SKM-1 treated with dmso at 0.1 percent for 144 hours (cell line): ENCODE measurements at regions not wholly inside any gene's neighbourhood (a gene's known extent, or its start where the extent isn't known, plus 50 kb on each side); places are given as distances from the start of the nearest gene placed in this dataset.

Experiments used
- DNase-seq: peaks from one replicate; lab custom pipeline; 2025; ENCODE audit not compliant: unreplicated experiment; lab: John Stamatoyannopoulos, UW

DNA sequence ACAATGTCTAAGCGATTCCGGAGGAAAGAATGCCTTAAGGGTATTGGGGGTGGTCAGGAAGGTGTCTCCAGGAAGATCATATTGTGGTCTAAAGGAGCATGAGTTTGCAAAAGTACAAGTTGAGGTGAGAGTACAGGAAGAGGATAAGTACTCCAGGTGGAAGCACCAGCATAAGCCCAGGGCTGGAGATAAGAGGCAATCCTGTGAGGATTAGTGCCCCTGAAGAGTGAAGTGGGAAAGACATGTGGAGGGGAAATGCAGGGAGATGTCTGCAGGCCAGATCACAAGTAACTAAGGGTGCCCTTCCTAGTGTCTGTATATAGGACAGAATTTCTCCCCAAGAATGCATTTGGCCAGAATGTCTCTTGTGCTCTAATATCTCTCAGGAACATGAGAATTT, 188.3 kb upstream of the DPT start:
- no peak for DNase-seq

DNA sequence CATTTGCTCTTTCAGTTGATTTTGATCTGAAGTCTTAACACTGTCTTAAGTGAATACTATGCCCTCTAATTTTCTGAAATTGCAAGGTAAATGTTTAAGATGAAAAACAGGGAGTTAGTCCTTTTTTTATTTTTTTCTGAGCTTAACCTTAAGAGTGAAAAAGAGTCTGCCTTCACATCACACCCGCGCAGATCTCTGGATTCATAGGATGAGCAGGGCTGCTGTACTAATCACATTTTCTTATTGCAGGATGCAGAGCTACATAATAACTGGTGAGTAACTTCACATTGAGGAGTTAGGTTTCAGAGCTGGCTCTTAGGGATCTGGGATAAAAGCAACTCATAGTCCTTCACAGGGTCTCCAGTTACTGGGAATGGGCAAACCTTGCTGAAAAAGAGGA, 188.7 kb upstream of the ATP1B1 start:
- no peak for DNase-seq

DNA sequence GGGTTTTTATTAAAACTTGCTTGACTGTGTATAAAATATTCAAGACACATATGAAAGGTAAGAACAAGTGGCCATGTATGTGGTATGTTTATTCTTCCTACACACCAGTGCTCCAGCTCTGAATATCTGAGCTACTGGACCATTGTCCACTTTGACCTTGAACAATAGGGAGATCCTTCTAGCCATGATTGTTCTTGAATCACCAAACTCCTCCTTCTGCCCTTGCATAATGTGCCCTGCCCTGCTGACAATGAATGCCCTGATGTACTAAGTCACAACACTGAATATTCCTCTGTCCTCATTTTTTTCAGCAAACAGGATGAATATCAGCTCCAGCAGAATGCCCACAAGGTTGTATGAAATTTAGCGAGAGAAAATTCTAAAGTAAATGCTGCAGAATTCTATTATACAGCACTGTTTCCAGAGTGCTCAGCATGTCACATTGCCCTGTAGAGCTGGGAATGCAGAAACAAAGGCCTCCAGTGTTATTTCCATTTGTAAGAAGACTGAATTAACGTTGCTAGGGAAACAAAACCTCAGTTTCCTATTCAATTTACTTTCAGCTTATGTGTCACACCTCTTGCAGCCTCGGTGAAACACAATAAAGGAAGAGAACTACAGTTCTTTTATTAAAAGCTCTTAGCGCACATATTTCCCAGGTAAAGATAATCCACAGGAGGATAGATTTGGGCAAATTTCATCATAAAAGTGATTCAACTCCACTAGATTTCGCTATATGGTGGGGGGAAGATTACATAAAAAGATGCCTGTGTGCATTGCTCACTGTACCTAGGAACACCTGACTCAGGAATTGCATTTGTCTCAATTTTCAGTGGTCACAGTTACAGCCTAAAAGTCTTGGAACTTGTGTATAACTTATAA, 187.4 kb upstream of the ATP1B1 start:
- no peak for DNase-seq

DNA sequence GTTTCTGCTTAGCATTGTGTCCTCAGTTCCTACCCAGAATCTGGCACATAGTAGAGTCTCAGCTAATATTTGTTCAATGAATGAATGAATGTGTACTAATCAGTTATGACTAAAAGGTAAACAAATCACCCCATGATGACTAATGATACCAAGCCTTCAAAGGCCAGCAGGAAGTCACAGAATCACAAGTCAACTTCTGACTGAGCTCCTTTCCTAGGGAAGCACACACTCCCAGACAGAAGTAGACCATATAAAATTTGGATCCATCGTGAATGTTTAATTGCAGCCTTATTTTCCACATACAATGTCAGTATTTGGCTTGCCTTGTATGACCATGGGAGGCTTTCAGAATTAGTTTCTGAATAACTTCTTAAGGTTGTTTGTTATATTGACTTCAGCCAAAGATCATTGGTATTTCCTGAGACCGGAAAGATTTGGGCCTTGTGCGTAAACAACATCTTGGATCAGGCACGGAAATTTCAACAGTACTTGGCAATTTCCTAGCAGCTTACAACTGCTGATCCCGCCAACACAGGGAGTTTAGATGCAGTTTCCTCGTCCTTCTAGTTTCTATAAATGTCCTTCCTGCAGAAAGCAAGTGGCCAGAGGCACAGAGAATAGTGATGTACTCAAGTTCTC, 185.9 kb upstream of the ATP1B1 start:
- DNase-seq = no peak

DNA sequence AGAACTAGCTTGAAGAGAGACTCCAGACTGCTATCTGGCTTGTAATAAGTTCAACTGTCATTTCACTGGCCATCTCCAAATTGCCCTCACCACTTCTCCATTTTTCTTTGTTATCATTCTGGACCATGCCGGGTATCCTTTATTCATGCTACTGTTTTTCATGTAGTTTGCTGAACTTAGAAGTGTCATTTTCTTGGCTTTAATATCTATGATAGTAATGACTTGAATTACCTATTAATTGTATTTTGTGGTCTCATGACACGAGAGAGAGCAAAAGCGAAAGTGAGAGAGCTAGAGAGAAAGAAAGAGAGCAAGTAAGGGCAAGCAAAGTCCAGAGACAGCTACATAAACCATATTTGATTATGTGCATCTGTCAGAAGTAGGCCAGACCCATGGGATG, 184.9 kb upstream of the ATP1B1 start:
- no peak for DNase-seq

DNA sequence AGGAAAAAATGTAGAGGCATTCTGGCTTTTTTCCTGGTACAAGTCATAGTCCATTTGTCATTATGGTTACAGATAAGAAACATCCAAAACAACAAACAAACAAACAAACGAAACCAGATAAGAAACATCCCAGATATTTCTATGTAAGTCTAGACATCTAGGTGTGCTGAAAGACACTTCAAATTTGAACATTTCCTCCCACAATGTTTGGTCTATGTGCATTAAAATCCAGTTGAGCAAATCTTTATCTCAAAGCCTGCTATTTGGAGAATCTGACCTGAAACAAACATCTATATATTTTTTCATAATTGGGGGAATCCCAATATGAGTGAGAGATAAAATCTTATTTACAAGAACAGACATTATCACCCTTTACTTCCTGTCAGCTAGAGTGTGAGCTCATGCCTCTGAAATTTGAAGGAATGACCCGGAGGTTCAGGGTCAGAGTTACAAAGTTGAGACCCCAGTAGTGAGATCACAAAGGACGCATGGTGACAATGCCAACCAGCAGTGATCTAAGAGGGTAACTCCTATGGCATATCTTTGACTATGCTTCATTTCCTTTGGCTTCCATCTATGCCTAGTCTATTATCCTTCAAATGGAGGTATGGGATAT, 182.9 kb upstream of the ATP1B1 start:
- no peak for DNase-seq

DNA sequence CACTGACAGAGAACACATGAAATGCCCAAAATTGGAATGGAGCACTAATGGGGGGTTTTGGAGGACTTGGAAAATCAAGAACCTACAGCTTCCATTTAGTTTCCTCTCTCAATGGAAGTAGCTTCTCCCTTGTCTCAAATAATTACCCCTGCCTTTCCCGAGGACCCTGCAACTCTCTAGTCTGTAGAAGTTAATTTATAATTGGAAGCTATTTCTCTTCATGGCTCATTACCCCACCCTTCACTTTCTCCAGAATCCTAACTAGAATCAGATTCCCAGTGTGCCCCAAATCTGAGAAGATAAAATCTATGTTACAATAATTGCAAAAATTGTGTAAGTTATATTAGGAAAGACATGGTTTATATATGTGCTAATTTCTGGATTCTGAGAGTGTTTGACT, 181.5 kb upstream of the ATP1B1 start:
- DNase-seq = no peak

DNA sequence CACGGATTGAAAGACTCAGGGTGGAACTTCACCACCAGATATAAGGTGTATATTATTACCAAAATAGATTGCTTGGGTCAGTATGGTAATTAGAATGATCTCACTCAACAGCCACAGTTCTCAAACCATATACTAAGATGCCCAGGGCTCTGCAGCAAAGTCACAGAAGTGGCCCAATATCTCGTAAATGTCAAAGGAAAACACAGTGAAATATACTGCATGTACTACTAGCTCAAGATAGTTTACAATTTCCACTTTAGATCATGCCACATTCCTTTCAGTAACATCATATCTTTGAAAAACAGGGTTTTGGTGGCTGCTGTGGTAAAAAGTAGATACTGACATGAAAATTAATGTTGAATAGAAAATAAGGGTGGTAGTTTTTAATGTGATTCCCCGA, 180.3 kb upstream of the ATP1B1 start:
- DNase-seq = no peak

DNA sequence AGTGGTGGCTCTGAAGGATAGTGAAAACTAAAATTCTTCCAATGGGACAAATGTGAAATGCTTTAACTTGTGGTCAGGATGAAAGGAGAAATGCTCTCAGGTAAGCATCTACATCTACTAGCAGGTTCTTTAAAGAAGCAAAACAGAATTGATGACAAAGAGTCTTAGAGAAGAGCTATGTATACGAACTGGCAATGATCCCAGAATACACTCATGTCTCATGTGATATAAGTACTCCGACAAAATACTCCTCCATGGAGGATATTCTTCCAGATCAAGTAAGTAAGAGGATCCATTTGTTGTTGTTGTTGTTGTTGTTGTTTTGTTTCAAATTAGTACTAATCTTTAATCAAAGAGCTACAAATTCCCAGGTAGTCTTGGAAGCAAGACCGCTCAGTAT, 174.0 kb upstream of the ATP1B1 start:
- DNase-seq = no peak

DNA sequence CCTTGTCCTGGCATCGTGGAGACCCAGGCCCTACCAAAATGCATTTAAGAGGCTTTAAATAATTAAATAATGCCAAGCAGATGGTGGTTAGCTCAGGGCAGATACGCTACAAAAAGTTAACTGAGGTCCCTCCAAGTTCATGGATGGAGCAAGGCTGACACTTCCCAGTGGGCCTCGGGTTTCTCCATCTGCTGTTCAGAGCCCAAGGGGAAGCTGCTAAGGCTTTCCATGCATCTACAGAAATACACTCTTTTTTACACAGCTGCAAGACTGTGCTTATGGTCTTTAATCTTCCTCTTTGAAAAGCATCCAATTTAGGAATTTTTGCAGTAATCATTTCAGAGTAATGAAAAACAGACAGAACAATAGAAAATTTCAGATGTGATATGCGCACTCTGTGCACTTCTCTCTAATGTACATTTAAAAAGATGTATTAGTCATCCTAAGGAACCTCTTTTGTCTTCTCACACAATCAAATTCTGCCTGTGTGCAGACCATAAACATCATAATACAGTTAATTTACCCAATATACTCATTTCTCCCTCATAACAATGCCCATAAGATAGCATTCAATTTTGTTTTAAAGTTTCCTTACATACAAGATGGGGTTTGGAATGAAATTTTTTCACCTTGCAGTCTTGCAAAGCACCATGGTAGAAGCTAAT, 173.2 kb upstream of the ATP1B1 start:
- DNase-seq = no peak

DNA sequence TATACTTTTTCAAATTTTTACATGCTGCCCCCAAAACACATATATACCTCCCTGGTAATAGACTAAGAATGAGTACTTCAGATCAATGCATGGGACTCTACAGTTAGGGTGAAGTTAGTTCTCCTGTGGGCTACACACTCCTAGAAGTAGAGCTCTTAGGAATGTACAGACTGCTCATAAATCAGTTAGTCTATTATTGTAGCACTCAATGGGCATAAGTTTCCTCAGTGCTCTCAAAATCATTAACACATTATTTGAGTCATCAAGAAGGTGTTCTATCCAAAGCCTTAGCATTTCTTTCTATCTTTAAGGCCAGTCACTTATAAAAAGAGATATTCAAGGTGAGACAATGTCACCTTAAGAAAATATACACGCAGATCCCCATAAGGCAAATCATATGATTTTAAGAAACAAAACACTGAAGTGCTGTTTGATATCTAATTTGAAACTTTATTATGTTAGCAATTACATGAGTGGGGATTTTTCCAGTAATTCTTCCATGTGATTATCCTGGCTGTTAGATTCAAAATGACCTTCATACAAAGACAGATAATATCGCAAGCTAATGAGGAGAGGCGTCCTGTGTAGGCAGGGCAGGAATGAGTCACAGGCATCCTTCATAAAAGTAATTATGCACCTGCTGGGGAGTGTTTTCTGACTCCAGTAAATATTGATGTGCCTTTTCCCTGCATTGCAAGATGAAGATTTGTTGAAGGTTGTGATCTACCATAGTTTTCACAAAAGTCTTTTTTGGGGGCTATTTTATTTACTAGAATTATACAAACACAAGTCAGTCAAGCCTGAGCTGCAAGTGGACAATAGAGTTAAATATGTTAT, 167.2 kb upstream of the ATP1B1 start:
- no peak for DNase-seq

DNA sequence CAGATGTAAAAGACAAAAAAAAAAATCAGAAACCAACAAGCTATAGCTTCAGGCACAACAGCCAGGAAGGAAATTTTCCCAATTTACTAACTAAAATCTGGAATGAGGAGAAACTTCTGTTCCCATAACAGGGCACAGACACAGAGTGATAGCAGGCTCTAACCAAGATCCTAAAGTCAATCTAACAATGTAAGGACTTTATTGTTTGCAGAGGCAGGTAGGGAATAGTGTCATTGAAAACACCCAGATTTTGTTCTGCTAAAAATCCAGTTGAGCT, 166.6 kb upstream of the ATP1B1 start:
- DNase-seq = no peak

DNA sequence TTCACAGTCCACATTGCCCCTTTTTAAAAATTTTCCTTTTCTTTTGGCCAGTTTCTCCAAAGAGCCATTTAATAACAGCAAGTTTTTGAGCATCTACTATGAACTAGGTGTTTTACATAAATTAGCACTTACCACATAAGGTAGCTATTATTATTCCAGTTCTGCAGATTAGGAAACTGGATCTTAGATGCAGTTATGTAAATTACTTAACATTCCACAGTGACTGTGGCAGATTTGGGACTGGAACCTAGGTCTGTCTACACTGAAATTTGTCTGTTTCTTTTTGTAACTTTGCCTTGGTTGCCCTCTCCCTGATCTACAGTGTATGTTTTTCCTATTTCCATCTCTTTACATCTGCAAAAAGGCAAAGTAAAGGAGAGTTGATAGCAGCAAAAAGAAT, 164.8 kb upstream of the ATP1B1 start:
- no peak for DNase-seq

DNA sequence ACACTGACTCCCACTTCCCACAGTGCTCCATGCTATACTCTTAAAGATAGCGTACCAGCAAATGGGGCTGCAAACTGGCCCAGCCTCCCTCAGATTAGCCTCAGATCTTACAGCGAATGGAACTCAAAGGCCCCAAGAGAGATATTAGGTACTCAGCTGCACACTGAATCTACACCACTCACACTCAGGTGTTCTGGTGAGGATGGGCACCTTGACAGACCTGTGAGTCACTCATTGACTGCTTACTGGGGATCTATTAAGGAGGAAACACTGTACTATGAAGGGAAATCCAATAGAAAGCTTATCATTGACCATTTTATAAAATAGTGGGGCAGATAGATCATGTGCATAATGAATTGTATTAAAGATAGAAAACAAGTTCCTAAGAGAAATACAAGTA, 164.3 kb upstream of the ATP1B1 start:
- no peak for DNase-seq

DNA sequence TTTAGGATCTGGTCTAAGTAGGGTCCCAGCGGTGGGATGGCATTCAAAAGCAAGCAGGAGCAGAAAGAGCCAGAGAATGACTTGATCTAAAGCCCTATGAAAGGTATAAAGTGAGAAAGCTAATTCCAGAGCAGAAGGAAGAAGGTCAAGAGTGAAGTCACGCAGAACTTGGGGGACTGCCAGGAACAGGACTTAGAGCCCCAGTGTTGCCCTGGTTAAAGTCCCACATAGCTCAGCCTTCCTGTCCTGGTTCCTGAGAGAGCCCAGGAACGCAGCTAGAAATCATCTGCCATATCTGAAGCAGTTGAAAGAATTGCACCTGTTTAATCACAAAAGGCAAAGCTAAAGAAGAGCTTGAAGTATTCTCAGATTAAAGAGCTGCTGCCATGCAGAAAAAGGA, 160.6 kb upstream of the ATP1B1 start:
- DNase-seq = no peak

DNA sequence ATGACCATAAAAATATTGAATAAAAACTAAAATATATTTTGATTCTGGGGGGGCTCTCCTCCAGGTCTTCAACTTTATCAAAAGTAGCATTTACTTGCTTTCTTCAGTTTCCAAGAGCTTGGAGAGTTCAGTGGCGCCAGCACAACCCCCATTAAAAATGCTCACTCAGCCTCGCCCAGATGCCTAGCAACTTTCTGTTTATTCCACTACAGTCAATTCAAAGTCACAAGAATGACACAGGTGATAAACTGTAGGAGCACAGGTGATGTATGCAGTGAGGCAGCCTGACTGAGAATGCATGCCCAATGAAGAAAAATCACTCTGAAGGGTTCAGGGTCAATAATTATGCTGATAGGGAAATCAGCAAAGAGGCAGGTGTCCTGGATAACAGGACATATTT, 159.4 kb upstream of the ATP1B1 start:
- DNase-seq = no peak

DNA sequence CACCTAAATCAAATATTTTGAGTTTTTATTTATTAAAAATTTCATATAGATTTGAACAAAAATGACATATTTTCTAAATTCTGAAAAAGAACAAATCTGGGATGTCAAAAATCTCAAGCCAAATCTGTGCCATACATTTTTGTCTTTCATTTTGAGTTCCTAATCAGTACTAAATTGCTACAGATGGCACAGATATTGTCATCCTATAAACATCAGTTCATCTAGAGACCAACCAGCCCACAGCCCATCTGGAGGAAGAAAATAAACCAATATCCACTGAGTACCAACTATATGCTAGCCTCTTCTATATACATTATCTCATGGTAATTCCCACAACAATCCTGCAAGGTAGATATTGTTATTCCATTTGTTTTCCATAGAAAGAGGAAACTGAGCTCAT, 156.8 kb upstream of the ATP1B1 start:
- no peak for DNase-seq

DNA sequence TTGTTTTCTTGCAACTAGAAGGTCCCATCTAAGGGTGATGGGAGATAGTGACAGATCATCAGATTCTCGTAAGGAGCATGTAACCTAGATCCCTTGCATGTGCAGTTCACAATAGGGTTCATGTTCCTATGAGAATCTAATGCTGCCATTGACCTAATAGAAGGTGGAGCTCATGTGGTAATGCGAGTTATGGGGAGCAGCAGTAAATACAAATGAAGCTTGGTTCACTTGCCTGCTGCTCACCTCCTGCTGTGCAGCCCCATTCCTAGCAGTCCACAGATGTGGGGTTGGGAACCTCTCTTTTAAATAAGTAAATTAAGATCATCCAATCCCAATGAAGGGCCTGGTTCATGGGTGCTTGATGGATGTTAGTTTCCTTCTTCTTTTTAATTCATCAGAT, 148.7 kb upstream of the ATP1B1 start:
- no peak for DNase-seq

DNA sequence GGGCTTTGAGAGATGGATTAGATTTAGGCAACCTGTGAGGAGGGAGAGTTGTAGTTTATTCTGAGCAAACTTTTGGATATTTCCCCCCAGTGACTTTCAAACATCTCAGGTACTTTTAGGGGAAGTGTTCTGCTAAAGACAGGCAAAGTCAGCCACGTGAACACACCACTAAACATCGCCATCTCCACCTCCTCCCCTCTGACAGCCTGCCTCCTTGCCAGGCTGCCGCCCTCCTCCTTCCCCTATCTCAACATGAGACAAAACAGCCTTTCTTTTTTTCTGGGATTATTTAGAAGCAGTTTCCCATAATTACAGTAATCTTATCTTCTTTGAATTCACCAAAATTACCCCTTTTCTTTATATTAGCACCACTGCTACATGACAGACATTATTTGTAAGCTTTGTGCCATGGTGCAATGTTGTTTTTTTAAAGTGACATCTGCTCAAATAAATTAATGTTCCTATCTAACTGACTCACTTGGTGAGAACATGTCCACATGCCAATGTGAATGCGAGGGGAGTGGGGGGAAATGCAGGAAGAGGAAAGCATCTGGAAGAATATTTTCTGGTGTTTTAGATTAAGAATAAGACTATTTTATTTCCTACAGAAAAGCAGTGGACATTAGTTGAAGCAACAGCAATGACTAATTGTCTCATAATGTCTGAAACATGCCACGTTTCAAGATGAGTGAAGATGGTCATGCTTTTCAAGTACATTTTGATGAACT, 147.8 kb upstream of the ATP1B1 start:
- DNase-seq = no peak

DNA sequence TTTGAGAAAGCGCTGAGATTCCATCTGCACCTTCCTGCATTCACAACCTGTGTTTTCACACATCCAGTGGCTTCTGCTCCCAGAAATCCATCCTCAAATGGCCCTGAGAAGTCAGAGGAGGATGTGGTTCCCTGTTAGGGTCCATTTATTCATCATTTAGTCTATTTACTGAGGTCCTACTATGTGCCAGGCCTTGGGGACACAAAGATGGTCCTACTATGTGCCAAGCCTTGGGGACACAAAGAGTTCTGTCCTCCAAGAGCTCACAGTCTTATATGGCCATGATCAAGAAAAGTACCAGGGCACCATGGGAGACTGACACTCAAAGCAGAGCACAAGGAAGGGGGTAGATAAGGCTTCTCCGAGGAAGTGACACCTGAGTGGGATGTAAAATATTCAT, 147.1 kb upstream of the ATP1B1 start:
- DNase-seq = no peak

DNA sequence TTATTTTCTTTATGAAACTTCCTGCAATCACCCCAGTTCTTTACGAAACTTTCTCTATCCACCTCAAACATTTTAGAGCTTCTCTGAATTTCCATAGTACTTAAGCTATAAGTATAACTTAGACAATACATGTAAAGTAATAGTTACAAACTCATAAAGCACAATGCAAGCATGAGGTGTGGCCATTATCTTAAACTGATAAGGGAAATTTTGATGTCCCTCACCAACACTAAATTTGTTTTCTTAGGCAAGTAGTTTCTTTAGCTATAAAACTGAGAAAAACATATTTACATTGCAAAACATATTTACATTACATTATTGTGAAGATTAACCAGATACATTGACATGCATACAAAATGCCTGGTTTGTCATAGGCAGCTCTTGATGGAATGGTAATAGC, 146.4 kb upstream of the ATP1B1 start:
- no peak for DNase-seq
